GM23338 (cell line): ENCODE measurements at regions not wholly inside any gene's neighbourhood (a gene's known extent, or its start where the extent isn't known, plus 50 kb on each side); places are given as distances from the start of the nearest gene placed in this dataset.

Experiments
- ATAC-seq: fragments of 200-7000 bp; cut with Tn5 transposase; 3 replicates; pipeline ENCODE4 v1.9.1; 2020
- DNase-seq: peaks from one replicate; pipeline ENCODE4 v3.0.0-alpha.2; 2015; ENCODE audit warnings: low spot score
- H2AFZ ChIP-seq: fragments of 200-600 bp; sonication (generic); 2 replicates; pipeline ENCODE4 v1.8.0; 2016; ENCODE audit warnings: antibody characterized with exemption, mild to moderate bottlenecking, moderate library complexity
- H3F3A ChIP-seq: fragments of 200-600 bp; sonication (generic); replicated peaks from 2 replicates; pipeline ENCODE4 v1.8.0; 2017; ENCODE audit warnings: antibody characterized with exemption, mixed run types, low read depth
- H3K27ac ChIP-seq: fragments of 200-600 bp; sonication (generic); 2 replicates; pipeline ENCODE4 v1.6.1; 2016; ENCODE audit warnings: low read depth
- H3K27me3 ChIP-seq: fragments of 200-600 bp; sonication (generic); 2 replicates; pipeline ENCODE4 v1.8.0; 2016; ENCODE audit warnings: mild to moderate bottlenecking, mixed run types, moderate library complexity; ENCODE audit not compliant: insufficient read depth
- H3K36me3 ChIP-seq: fragments of 200-600 bp; sonication (generic); 2 replicates; pipeline ENCODE4 v1.8.0; 2016; ENCODE audit warnings: mild to moderate bottlenecking; ENCODE audit not compliant: insufficient read depth
- H3K4me1 ChIP-seq: fragments of 200-600 bp; sonication (generic); 2 replicates; pipeline ENCODE4 v1.8.0; 2016; ENCODE audit warnings: mild to moderate bottlenecking, moderate library complexity; ENCODE audit not compliant: insufficient read depth
- H3K4me2 ChIP-seq: fragments of 200-600 bp; sonication (generic); 2 replicates; pipeline ENCODE4 v1.7.1; 2017; ENCODE audit warnings: mixed run types
- H3K4me3 ChIP-seq: fragments of 200-600 bp; sonication (generic); 2 replicates; pipeline ENCODE4 v1.6.1; 2016; ENCODE audit warnings: mixed run types
- H3K79me2 ChIP-seq: fragments of 200-600 bp; sonication (generic); replicated peaks from 2 replicates; pipeline ENCODE4 v1.8.0; 2017; ENCODE audit warnings: mild to moderate bottlenecking; ENCODE audit not compliant: insufficient read depth
- H3K9me2 ChIP-seq: fragments of 200-600 bp; sonication (generic); 2 replicates; pipeline ENCODE4 v1.8.0; 2017; ENCODE audit not compliant: insufficient read depth
- H4K20me1 ChIP-seq: fragments of 200-600 bp; sonication (generic); replicated peaks from 2 replicates; pipeline ENCODE4 v1.8.0; 2017; ENCODE audit warnings: mild to moderate bottlenecking; ENCODE audit not compliant: insufficient read depth
- H3K27ac Mint-ChIP-seq: 2 replicates; pipeline ENCODE4 v1.8.0; 2020; ENCODE audit warnings: inconsistent platforms, mild to moderate bottlenecking, moderate library complexity, mixed read lengths
- H3K27me3 Mint-ChIP-seq: 3 replicates; pipeline ENCODE4 v1.8.0; 2022; ENCODE audit warnings: low read depth, mild to moderate bottlenecking, moderate library complexity, mixed read lengths, inconsistent platforms; ENCODE audit not compliant: insufficient read depth, poor library complexity
- H3K36me3 Mint-ChIP-seq: 3 replicates; pipeline ENCODE4 v1.8.0; 2021; ENCODE audit warnings: low read depth, mild to moderate bottlenecking, inconsistent platforms, moderate library complexity, mixed read lengths
- H3K4me1 Mint-ChIP-seq: 3 replicates; pipeline ENCODE4 v1.8.0; 2020; ENCODE audit warnings: mild to moderate bottlenecking, inconsistent platforms, mixed read lengths
- H3K4me3 Mint-ChIP-seq: 3 replicates; pipeline ENCODE4 v1.8.0; 2021; ENCODE audit warnings: moderate library complexity, mild to moderate bottlenecking, inconsistent platforms, mixed read lengths
- H3K9me3 Mint-ChIP-seq: 3 replicates; pipeline ENCODE4 v1.8.0; 2020; ENCODE audit warnings: moderate library complexity, mild to moderate bottlenecking, inconsistent platforms, mixed read lengths
- CREB1 ChIP-seq: fragments of 250-450 bp; sonication (Bioruptor Pico); IDR thresholded peaks from 2 replicates; pipeline ENCODE4 v1.5.0; 2020; ENCODE audit warnings: low read depth, mild to moderate bottlenecking, moderate library complexity
- CTCF ChIP-seq, 2 experiments: fragments of 200-600 bp in 1 of 2; sonication (generic) in 1 of 2; conservative IDR thresholded peaks; 2 replicates each; pipeline versions ENCODE4 v1.5.1 to v1.6.1; 2016 to 2017; ENCODE audit warnings: antibody characterized with exemption in 2 of 2, low read depth in 2 of 2, mild to moderate bottlenecking in 2 of 2, moderate library complexity in 1 of 2
- ETS1 ChIP-seq: IDR thresholded peaks from 2 replicates; pipeline ENCODE4 v1.6.1; 2016; ENCODE audit warnings: antibody characterized with exemption
- EZH2 ChIP-seq: fragments of 200-600 bp; sonication (generic); IDR thresholded peaks from one replicate; pipeline ENCODE4 v1.8.0; 2017; ENCODE audit warnings: antibody characterized with exemption, mild to moderate bottlenecking, low read depth; ENCODE audit not compliant: unreplicated experiment
- EZH2phosphoT487 ChIP-seq: fragments of 200-600 bp; sonication (generic); IDR thresholded peaks from one replicate; pipeline ENCODE4 v1.8.1; 2018; ENCODE audit warnings: antibody characterized with exemption; ENCODE audit not compliant: unreplicated experiment
- JUNB ChIP-seq: IDR thresholded peaks from one replicate; pipeline ENCODE4 v1.6.1; 2016; ENCODE audit warnings: antibody characterized with exemption; ENCODE audit not compliant: unreplicated experiment
- NANOG ChIP-seq: IDR thresholded peaks from 2 replicates; pipeline ENCODE4 v1.6.1; 2016; ENCODE audit warnings: antibody characterized with exemption, borderline replicate concordance
- POLR2AphosphoS5 ChIP-seq: IDR thresholded peaks from 2 replicates; pipeline ENCODE4 v1.6.1; 2016; ENCODE audit warnings: antibody characterized with exemption, low read depth
- REST ChIP-seq: IDR thresholded peaks from one replicate; pipeline ENCODE4 v1.6.1; 2018; ENCODE audit warnings: antibody characterized with exemption; ENCODE audit not compliant: unreplicated experiment
- STAT1 ChIP-seq: IDR thresholded peaks from one replicate; pipeline ENCODE4 v1.6.1; 2016; ENCODE audit warnings: antibody characterized with exemption; ENCODE audit not compliant: unreplicated experiment
- ZNF114 ChIP-seq: fragments of 250-450 bp; sonication (Bioruptor Pico); IDR thresholded peaks from 2 replicates; pipeline ENCODE4 v1.5.0; 2020; ENCODE audit warnings: mild to moderate bottlenecking, moderate library complexity
- ZNF331 ChIP-seq: fragments of 250-450 bp; sonication (Bioruptor Pico); IDR thresholded peaks from 2 replicates; pipeline ENCODE4 v1.5.0; 2020; ENCODE audit warnings: low read depth, mild to moderate bottlenecking, moderate library complexity
- ZNF462 ChIP-seq: fragments of 250-450 bp; sonication (Bioruptor Pico); IDR thresholded peaks from 2 replicates; pipeline ENCODE4 v1.5.0; 2020; ENCODE audit warnings: mild to moderate bottlenecking, moderate library complexity

GRCh38 chrX:20685652-20686051, 418.9 kb upstream of the RPS6KA3 start:
- Mint-ChIP-seq H3K27me3 (peaks cover 5% of the 10 kb centered on the region), H3K4me3 (no peak overlapping the region), H3K9me3 (no peaks in the 10 kb centered on the region), H3K27ac (no peak overlapping the region), H3K4me1 (0 out of 3 replicates have a peak, but pooled peaks cover 2% of the 10 kb centered on the region), H3K36me3 (no peaks in the 10 kb centered on the region)
- Histone ChIP-seq H3F3A (no peaks in the 10 kb centered on the region), H2AFZ (no peak overlapping the region), H3K4me1 (no peaks in the 10 kb centered on the region), H3K4me3 (no peak overlapping the region), H4K20me1 (no peaks in the 10 kb centered on the region), H3K4me2 (no peak overlapping the region), H3K79me2 (no peaks in the 10 kb centered on the region), H3K9me2 (no peaks in the 10 kb centered on the region), H3K36me3 (no peaks in the 10 kb centered on the region), H3K27ac (no peak overlapping the region), H3K27me3 (no peaks in the 10 kb centered on the region)
- TF ChIP-seq EZH2phosphoT487 (no peak), ZNF331 (CRISPR knock-in tag) (no peak), CTCF (conservative IDR thresholded peaks at IDR 0.05; ENCODE audit: low read depth in 2 of 2) (no peak), EZH2 (no peak), NANOG (no peak), CREB1 (CRISPR knock-in tag) (no peak), STAT1 (no peak), REST (no peak), POLR2AphosphoS5 (no peak), ZNF114 (CRISPR knock-in tag) (no peak), ZNF462 (no peak), ETS1 (no peak), JUNB (no peak)
- DNase-seq (no peak), ATAC-seq (no peak)
